Omental fat pad (tissue), 3 donors: ENCODE measurements at regions not wholly inside any gene's neighbourhood (a gene's known extent, or its start where the extent isn't known, plus 50 kb on each side); places are given as distances from the start of the nearest gene placed in this dataset.

Experiments
- ATAC-seq: fragments of 150-250 bp; one replicate; pipeline ENCODE4 v1.9.1; 2016; ENCODE audit warnings: mild to moderate bottlenecking, moderate library complexity; ENCODE audit not compliant: low FRiP score
- DNase-seq: peaks from one replicate; pipeline ENCODE4 v3.0.0-alpha.2; 2019; ENCODE audit warnings: low spot score
- TF ChIP-seq, protein P1 (sequence below), 3 donors: fragments of 450-650 bp; IDR thresholded peaks; one replicate each; pipeline ENCODE4 v1.5.1; 2016 to 2017; ENCODE audit warnings: antibody characterized with exemption in 3 of 3, mild to moderate bottlenecking in 3 of 3, moderate library complexity in 2 of 3

DNA sequence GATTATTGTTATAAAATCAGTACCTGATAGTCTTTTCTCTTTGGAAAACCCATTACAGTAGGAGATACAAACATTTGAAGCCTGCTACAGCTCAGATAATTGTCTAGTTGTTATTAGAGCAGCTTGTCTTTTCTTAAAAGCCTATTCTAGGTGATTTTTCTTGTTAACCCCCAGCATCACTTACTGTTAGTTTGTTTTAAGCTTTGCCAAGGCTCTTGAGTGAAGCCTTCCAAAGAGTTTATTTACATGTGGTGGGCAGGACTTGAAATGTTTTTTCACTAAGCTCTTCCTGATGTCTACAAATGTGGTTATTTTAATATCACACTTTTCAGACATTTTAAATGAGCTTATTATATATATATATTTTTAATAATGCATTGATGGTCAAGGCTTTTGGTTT is 791.3 kb downstream of the PLCL1 start:
- TF ChIP-seq, protein P1, sequence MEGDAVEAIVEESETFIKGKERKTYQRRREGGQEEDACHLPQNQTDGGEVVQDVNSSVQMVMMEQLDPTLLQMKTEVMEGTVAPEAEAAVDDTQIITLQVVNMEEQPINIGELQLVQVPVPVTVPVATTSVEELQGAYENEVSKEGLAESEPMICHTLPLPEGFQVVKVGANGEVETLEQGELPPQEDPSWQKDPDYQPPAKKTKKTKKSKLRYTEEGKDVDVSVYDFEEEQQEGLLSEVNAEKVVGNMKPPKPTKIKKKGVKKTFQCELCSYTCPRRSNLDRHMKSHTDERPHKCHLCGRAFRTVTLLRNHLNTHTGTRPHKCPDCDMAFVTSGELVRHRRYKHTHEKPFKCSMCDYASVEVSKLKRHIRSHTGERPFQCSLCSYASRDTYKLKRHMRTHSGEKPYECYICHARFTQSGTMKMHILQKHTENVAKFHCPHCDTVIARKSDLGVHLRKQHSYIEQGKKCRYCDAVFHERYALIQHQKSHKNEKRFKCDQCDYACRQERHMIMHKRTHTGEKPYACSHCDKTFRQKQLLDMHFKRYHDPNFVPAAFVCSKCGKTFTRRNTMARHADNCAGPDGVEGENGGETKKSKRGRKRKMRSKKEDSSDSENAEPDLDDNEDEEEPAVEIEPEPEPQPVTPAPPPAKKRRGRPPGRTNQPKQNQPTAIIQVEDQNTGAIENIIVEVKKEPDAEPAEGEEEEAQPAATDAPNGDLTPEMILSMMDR (IDR thresholded peaks at IDR 0.05): no peak
- ATAC-seq: no peak
- no peak for DNase-seq

DNA sequence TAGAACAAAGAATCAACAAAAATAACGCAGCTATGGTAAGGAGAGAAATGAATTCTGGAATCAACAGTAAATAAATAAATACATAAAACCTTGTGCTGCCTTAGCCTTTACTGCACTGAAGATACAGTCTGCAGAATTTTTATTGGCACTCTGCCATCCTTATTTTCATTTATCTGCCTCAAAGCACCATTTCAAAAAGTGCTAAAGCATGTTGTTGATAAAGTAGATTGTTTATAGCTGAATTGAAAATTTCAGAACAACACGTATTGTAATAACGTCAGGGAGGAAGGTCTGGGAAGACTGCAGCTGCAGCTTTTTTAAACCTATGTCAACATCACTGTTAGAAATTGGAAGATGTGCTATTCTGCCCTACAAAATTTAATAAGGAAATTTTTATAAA is 787.2 kb downstream of the PLCL1 start:
- no peak for DNase-seq
- TF ChIP-seq, protein P1 (IDR thresholded peaks at IDR 0.05): no peak

DNA sequence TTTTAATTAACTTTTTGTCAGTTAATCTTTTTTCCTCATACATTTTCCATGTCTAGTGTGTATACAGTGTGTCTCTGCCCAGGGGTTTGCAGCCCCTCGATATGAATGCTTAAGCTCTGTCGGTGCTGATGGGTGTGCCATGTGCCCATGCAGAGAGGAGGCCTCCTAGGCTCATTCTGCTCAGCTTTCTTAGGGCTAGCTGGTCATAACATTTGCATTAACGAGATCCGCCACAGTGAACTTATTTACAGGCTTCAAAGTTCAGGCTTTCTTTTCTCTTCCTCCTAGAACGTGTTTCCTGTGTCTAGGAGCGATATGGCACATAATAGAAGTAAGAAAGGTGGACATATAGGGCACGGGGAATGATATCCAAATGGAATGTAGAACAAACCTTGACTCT is 783.3 kb downstream of the PLCL1 start:
- TF ChIP-seq, protein P1 (IDR thresholded peaks at IDR 0.05): no peak
- DNase-seq: no peak
- ATAC-seq: no peak

More for the DNA sequence above, 787.2 kb downstream of the PLCL1 start:
- no peak for ATAC-seq

DNA sequence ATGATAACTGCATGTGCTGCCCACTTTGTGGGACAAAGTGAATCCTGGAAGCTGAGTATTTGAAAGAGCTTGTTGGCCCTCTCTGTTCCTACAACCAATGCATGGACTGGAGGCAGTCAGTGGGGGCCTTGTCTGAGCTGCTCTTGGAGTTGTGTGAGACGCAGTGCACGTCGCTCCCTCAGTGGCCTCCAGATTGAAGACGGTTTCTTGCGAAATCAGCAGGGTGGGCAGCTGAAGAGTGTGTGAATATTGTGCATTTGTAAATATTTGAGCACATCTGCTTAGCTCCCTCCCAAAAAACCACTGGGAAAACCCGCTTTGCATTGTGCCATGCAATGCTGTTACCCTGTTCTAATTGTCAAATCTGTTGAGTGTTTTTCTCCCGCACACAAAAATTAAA is 782.8 kb downstream of the PLCL1 start:
- DNase-seq (no peak), ATAC-seq (no peak)
- TF ChIP-seq, protein P1 (IDR thresholded peaks at IDR 0.05): no peak

DNA sequence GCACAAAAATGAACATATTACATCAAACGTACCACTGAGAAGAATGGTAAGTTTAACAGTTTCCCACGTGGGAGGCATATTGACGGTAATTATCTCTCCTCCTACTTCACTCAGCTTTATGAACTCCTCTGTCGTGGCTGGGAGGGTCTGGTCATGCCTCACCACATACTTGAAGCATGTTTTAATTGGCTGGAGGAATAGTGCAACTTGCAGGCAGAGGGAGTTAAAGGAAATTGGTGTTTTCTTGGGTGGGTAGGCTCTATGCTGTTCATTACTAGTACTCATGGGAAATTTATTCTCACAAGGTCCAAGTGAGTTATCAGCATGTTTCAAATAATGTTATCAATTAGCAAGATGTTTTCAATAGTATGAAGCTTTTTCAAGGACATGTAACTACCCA is 767.0 kb downstream of the PLCL1 start:
- ATAC-seq (no peak), DNase-seq (no peak)
- TF ChIP-seq, protein P1 (IDR thresholded peaks at IDR 0.05): no peak

DNA sequence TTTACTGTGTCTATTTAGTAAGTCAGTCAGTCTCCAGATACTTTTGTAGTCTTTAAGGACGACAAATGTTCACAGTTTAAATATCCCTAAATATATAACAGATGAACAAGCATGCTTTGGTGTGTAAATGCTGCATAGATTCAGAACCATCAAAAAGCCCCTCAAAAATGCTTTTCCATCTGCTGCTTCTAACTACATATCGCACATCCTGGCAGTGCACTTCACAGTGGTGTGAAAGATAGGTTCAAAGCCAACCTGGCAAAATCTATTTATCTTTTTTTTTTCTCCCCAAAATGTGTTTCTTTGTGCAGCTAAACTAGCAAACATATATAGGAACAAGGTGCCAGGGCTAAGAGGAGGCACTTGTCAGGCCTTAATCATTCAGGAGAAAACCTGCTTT is 753.8 kb downstream of the PLCL1 start:
- DNase-seq (no peak), ATAC-seq (no peak)
- TF ChIP-seq, protein P1 (IDR thresholded peaks at IDR 0.05): no peak

DNA sequence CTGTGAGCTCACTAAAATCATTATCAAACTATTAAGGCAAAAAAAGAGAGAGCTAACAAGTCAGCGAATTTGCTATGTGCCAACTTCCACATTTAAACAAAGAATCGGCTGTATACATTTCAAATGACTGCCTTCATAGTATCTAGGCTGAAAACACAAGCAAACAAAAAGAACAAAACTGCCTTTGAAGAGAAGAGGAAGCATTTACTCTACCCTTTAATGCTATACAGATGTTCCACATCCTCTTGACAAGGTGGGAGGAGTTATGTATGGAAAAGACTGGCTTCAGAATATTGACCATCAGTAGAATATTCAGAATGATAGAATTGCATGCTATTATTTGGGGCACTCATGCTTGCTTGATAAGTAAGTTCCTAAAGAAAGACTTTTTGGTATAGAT is 741.7 kb downstream of the PLCL1 start:
- no peak for ATAC-seq
- no peak for DNase-seq
- TF ChIP-seq, protein P1 (IDR thresholded peaks at IDR 0.05): no peak
